ENCODE measurements at regions not wholly inside any gene's neighbourhood (a gene's known extent, or its start where the extent isn't known, plus 50 kb on each side); places are given as distances from the start of the nearest gene placed in this dataset.

GRCh38 chr1:164948101-164948500, 389.1 kb downstream of the PBX1 start:
- DNase-seq: no peak

- DNase-seq: no peak
These were observed 378.3 kb downstream of the PBX1 start for GRCh38 chr1:164937291-164937690.

- no peak for DNase-seq
These were observed 373.6 kb downstream of the PBX1 start for GRCh38 chr1:164932580-164932979.

GRCh38 chr1:164930833-164931232, 371.8 kb downstream of the PBX1 start:
- DNase-seq: no peak

GRCh38 chr1:164930241-164930640, 371.3 kb downstream of the PBX1 start:
- DNase-seq: no peak

GRCh38 chr1:164928232-164928812, 369.3 kb downstream of the PBX1 start:
- DNase-seq: no peak

GRCh38 chr1:164926107-164926506, 367.1 kb downstream of the PBX1 start:
- no peak for DNase-seq

- DNase-seq: no peak
These were observed 363.6 kb downstream of the PBX1 start for GRCh38 chr1:164922585-164922984.

- no peak for DNase-seq
These were observed 362.5 kb downstream of the PBX1 start for GRCh38 chr1:164921493-164921892.

- DNase-seq: no peak
These were observed 359.2 kb downstream of the PBX1 start for GRCh38 chr1:164918140-164918539.

GRCh38 chr1:164914208-164914607, 355.2 kb downstream of the PBX1 start:
- peak; percentile 38 for DNase-seq

- DNase-seq: no peak
These were observed 353.3 kb downstream of the PBX1 start for GRCh38 chr1:164912290-164912689.

- DNase-seq: no peak
These were observed 351.7 kb downstream of the PBX1 start for GRCh38 chr1:164910671-164911070.

- no peak for DNase-seq
These were observed 348.7 kb downstream of the PBX1 start for GRCh38 chr1:164907666-164908065.

- no peak for DNase-seq
These were observed 346.9 kb downstream of the PBX1 start for GRCh38 chr1:164905869-164906268.

- DNase-seq: no peak
These were observed 343.5 kb downstream of the PBX1 start for GRCh38 chr1:164902491-164902890.
